ENCODE measurements at regions not wholly inside any gene's neighbourhood (a gene's known extent, or its start where the extent isn't known, plus 50 kb on each side); places are given as distances from the start of the nearest gene placed in this dataset.
"Not testable (repeated sequence)": the region's sequence is repeated elsewhere in the genome, so short reads cannot be mapped to it uniquely, and the experiment has no call there.

DNA sequence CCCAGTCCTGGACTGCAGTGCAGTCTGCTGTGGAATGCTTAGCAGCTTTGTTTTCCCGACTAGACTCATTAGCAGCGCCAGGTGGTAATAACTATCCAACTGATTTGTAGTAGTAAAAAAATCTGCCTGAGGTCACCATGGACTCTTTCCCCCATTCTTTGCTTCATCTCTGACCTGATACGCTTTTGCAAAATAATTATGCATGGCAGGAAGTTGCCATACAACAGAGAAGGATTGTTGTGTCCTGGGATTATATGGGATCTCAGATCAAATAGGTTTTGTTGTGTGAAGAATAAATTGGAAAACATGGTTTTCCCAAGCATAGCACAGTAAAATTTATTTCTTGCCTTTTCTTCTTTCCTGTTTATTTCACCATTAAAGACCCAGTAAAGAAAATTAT is 72.4 kb upstream of the ATP5MC3 start:
- Mint-ChIP-seq H3K4me1 (no peaks in the 10 kb centered on the region), H3K36me3 (no peaks in the 10 kb centered on the region), H3K9me3 (no peaks in the 10 kb centered on the region), H3K27ac (no peak overlapping the region), H3K4me3 (no peak overlapping the region), H3K27me3 (peaks cover 43% of the 10 kb centered on the region)
- no peak for DNase-seq

DNA sequence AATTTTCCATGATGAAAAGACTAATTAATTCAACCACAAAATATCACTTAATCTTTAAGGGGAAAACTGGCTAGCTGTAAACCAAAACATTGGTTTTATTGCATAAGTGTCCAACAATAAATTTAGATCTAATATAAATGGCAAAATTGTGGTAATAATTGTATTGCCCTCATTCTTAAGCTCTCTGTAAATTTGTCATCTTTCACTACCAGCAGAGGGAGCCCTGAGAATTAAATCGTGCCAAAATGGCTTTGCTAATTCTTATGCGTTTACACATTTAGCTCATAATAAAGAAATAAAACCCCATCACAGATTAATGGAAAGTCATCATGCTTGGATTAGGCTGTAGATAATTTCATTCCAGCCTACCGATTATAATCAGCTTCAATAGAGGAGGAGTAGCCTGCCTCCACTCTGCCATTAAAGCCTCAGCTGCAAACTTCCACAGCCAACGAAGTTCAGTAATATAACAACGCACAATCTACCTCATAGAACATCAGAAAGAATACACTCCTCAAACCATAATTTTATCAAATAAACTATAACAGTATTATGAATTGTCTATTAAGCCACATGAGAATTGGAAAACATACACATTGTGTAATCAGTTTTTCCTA is 70.0 kb upstream of the ATP5MC3 start:
- peaks cover 40% of the 10 kb centered on the region for H3K27me3 Mint-ChIP-seq
- no peaks in the 10 kb centered on the region for H3K9me3 Mint-ChIP-seq
- H3K4me3 Mint-ChIP-seq = no peak overlapping the region

DNA sequence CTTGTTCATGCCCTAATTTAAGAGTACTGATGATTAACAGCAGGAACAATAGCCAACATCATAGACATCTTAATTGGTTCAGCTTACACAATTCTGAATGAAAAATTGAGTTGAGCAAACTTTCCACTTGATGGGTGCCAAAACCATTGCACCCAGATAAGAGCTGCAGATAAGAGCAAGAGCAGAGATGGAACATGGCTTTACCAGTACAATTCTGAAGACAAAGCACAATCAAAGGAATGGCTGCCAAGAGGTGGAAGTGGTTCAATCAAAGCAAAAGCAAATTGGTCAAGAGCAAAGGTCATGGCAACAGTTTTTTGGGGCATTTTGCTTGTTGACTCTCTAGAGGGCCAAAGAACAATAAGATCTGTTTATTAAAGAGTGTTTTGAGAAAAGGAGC is 65.6 kb upstream of the ATP5MC3 start:
- H3K27me3 Mint-ChIP-seq = peaks cover 16% of the 10 kb centered on the region
- H3K4me3 Mint-ChIP-seq = no peak overlapping the region
- no peak overlapping the region for H3K27ac Mint-ChIP-seq
- H3K4me1 Mint-ChIP-seq = peaks cover 2% of the 10 kb centered on the region
- no peaks in the 10 kb centered on the region for H3K9me3 Mint-ChIP-seq
- no peak for DNase-seq
- no peaks in the 10 kb centered on the region for H3K36me3 Mint-ChIP-seq

More for the DNA sequence above, 70.0 kb upstream of the ATP5MC3 start:
- Mint-ChIP-seq H3K36me3 (no peaks in the 10 kb centered on the region), H3K27ac (no peak overlapping the region), H3K4me1 (peaks cover 2% of the 10 kb centered on the region)
- DNase-seq = no peak

DNA sequence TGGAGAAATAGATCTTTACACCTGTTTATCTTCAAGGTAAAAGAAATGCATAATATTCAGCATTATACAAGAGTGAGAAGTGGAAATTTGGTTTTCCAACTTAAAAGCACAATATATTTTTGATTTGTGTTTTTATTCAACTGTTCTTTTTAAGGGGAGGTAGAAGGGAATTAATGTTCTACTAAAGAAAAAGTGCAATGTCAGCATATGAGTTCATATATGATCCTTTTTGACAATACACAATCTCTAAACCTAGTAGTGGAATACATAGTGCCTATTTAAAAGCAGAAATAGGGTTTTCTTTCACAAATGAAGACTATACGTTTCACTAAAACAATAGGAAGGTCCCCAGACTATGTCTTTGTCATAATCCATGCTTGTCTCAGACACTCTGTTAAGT is 63.2 kb upstream of the ATP5MC3 start:
- Mint-ChIP-seq H3K27me3 (peaks cover 22% of the 10 kb centered on the region), H3K4me3 (no peak overlapping the region), H3K36me3 (peaks cover 3% of the 10 kb centered on the region), H3K4me1 (peaks cover 2% of the 10 kb centered on the region), H3K9me3 (peaks cover 4% of the 10 kb centered on the region), H3K27ac (no peak overlapping the region)
- DNase-seq = no peak

DNA sequence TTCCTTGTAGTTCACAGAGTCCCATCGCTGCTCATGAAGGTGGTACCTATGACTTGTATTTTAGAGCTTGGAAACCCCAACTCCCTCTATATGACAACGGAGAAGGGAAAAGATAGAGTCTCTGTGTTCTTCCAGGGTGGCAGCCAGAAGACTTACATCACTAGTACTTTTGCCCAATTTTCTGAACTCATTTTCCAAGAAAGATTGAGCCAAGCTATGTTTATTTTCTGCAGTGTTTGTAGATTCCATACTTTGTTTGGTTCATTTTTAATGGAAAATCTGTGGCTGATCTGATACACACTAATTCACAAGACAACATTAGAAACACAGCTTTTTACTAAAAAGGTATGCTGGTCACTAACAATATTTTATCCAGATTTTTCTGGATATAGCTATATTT is 60.2 kb upstream of the ATP5MC3 start:
- no peak for DNase-seq
- Mint-ChIP-seq H3K36me3 (peaks cover 9% of the 10 kb centered on the region), H3K27me3 (peaks cover 20% of the 10 kb centered on the region), H3K27ac (no peak overlapping the region), H3K4me1 (no peaks in the 10 kb centered on the region), H3K4me3 (no peak overlapping the region), H3K9me3 (peaks cover 14% of the 10 kb centered on the region)

DNA sequence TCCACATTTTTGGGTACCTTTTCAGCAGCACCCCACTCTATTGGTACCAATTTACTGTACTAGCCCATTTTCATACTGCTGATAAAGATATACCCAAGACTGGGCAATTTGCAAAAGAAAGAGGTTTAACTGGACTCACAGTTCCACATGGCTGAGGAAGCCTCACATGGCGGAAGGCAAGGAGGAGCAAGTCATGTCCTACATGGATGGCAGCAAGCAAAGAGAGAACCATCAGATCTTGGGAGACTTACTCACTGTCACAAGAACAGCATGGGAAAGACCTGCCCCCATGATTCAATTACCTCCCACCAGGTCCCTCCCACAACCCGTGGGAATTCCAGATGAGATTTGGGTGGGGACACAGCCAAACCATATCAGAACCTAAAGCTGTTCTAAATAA is 58.5 kb upstream of the ATP5MC3 start:
- not testable (repeated sequence) for H3K4me1 Mint-ChIP-seq, H3K27ac Mint-ChIP-seq, H3K4me3 Mint-ChIP-seq, DNase-seq, H3K36me3 Mint-ChIP-seq
- Mint-ChIP-seq H3K27me3 (peaks cover 20% of the 10 kb centered on the region), H3K9me3 (peaks cover 14% of the 10 kb centered on the region)

DNA sequence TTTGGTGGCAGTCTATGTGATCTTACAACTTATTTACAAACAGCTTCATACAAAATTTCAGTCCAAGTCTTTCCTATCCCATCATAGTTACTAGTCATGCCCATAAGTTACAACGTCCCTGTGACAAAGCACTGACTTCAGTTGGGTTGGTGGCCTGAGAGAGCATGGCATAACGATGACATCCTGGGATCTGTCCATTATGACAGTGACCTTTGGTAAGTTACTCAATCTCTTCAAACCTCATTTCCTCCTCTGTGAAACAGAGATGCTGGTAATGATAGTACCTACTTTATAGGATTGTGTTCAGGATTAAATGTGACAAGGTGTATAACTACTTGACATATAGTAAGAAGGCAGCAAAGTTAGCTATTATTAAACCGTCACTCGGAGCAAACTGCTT is 55.4 kb upstream of the ATP5MC3 start:
- Mint-ChIP-seq H3K9me3 (peaks cover 14% of the 10 kb centered on the region), H3K4me3 (no peak overlapping the region), H3K27ac (no peak overlapping the region), H3K27me3 (peaks cover 20% of the 10 kb centered on the region), H3K36me3 (peaks cover 9% of the 10 kb centered on the region), H3K4me1 (no peaks in the 10 kb centered on the region)
- DNase-seq = no peak

DNA sequence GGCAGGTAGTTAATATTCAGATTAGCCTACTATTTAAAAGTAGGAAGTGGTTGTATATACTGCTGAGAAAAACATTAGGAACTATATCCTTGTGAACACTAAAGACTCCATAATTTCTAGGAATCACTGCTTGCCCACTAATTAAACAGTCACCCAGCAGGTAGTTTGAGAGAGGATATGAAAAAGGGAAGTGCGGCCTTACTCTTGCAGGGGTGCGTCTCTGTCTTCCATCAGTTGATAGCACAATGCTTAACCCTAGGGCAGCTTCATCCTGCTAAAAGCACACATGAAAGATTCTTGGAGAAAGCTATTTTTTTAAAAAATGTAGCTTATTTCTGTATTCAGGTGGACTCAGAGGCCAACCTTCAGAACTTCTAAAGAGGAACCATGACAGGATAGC is 53.1 kb upstream of the ATP5MC3 start:
- peaks cover 7% of the 10 kb centered on the region for H3K27me3 Mint-ChIP-seq
- H3K4me3 Mint-ChIP-seq = no peak overlapping the region
- H3K36me3 Mint-ChIP-seq = peaks cover 6% of the 10 kb centered on the region
- DNase-seq = no peak
- peaks cover 10% of the 10 kb centered on the region for H3K9me3 Mint-ChIP-seq
- H3K4me1 Mint-ChIP-seq = no peaks in the 10 kb centered on the region
- no peak overlapping the region for H3K27ac Mint-ChIP-seq

DNA sequence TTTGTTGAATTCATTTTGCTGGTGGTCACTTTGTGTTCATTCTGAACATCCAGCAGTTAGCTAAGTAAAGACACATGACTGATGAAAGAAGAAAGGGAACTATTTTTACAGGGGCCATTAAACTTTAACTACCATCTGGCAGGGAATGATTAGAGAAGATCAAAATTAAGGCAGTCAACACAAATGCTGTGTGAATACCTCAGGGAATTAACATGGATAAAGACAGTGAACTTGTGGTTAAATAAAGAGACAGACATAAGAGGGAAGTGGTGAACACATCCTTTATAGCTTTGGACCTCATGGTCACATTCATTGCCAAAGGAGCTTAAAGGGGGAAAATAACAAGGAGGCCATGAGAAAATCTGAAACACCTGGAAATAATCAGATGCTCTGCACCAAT is 52.6 kb upstream of the ATP5MC3 start:
- DNase-seq = no peak
- H3K4me3 Mint-ChIP-seq = no peak overlapping the region
- H3K4me1 Mint-ChIP-seq = no peaks in the 10 kb centered on the region
- H3K27me3 Mint-ChIP-seq = peaks cover 7% of the 10 kb centered on the region
- H3K36me3 Mint-ChIP-seq = peaks cover 3% of the 10 kb centered on the region
- H3K9me3 Mint-ChIP-seq = peaks cover 8% of the 10 kb centered on the region
- H3K27ac Mint-ChIP-seq = no peak overlapping the region

DNA sequence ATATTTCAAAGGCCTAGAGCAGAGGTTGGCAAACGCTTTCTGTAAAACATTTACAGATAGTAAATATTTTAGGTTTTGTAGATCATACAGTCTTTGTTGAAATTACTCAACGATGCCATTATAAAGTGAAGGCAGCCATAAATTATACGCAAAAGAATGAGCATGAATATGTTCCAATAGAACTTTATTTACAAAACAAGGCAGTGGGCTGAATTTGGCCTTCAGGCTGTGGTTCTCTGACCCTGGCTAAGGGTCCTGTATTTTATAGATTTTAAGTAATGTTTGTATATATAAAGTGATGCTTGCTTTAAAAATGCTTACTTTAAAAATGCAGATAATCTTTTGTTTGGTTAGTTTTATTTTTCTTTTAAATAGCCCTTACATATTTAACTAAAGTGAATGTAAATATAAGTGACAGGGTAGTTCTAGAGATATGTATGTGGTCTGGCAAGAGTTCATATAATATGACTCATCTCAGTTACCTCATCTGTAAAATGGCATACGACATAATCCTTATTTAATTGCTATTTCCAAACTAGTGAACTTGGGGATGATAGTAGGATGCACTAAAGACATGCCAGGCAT is 51.7 kb upstream of the ATP5MC3 start:
- Mint-ChIP-seq H3K4me1 (no peaks in the 10 kb centered on the region), H3K9me3 (peaks cover 2% of the 10 kb centered on the region), H3K27me3 (peaks cover 4% of the 10 kb centered on the region), H3K4me3 (no peak overlapping the region), H3K36me3 (no peaks in the 10 kb centered on the region), H3K27ac (no peak overlapping the region)
- DNase-seq = no peak
